ENCODE measurements at regions not wholly inside any gene's neighbourhood (a gene's known extent, or its start where the extent isn't known, plus 50 kb on each side); places are given as distances from the start of the nearest gene placed in this dataset.

DNA sequence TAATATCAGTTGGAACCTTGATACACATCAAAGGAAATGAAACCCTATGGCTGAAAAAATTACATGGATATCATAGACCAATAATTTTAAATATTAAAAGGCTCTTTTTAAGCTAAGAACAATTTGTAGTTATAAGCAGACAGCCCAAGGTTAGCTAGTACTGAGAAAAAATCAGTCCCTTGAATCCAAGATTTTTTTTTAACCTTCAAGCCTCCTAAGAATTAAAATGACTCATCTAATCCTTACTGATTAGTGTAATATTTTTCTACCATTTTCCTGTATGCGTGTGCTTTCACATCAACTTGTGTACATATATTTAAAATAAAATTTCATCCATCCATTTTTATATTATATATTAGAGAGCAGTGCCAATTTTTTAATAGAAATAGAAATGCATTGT, 1004.9 kb upstream of the ZEB2 start:
- TF ChIP-seq, protein P1, sequence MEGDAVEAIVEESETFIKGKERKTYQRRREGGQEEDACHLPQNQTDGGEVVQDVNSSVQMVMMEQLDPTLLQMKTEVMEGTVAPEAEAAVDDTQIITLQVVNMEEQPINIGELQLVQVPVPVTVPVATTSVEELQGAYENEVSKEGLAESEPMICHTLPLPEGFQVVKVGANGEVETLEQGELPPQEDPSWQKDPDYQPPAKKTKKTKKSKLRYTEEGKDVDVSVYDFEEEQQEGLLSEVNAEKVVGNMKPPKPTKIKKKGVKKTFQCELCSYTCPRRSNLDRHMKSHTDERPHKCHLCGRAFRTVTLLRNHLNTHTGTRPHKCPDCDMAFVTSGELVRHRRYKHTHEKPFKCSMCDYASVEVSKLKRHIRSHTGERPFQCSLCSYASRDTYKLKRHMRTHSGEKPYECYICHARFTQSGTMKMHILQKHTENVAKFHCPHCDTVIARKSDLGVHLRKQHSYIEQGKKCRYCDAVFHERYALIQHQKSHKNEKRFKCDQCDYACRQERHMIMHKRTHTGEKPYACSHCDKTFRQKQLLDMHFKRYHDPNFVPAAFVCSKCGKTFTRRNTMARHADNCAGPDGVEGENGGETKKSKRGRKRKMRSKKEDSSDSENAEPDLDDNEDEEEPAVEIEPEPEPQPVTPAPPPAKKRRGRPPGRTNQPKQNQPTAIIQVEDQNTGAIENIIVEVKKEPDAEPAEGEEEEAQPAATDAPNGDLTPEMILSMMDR (IDR thresholded peaks at IDR 0.05): no peak
- TF ChIP-seq POLR2A (IDR thresholded peaks at IDR 0.05): no peak

Measured in testis (tissue), 2 donors.